GM19463 (cell line): ENCODE measurements at regions not wholly inside any gene's neighbourhood (a gene's known extent, or its start where the extent isn't known, plus 50 kb on each side); places are given as distances from the start of the nearest gene placed in this dataset.

ENCODE experiments used
- ATAC-seq: cut with Tn5 transposase; IDR thresholded peaks from one replicate; pipeline ENCODE4 v1.9.1; 2021; ENCODE audit warnings: mild to moderate bottlenecking, moderate library complexity; ENCODE audit not compliant: unreplicated experiment

DNA sequence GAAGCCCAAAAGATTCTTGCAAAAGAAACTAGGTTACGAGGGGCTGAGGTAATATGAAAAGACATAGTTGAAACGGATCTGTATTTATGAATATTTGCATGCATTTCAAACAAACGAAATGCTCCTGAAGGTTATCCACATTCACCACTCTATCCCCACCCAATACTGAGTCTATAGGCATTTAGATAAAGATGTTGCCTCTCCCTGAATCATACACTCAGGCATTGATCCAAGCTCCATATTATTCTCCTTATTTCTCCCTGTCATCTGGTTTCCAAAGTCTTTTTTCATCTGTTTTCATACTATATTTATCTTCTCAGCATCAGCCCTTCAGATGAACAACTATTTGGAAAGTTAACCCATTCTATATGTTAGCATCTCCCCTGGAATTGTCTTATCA, 492.5 kb upstream of the TGFBR2 start:
- no peak for ATAC-seq

DNA sequence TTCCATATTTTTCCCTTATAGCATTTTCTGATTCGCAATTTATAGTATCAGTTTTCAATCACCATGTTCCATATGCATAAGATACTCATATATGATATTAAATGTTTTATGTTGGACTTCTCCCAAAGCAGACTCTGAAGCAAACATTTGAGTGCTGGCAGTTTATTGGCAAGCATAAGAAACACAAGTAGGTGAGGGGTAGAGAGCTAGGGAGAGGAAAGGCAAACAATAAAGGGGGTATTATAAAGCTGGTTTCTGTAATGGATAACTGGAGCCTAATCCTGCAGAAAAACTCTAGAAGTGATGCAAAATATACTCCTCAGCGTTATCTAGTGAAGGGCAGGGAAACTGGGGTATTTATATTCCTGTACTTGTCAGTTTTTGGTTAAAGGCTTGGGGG, 491.5 kb upstream of the TGFBR2 start:
- ATAC-seq = no peak

DNA sequence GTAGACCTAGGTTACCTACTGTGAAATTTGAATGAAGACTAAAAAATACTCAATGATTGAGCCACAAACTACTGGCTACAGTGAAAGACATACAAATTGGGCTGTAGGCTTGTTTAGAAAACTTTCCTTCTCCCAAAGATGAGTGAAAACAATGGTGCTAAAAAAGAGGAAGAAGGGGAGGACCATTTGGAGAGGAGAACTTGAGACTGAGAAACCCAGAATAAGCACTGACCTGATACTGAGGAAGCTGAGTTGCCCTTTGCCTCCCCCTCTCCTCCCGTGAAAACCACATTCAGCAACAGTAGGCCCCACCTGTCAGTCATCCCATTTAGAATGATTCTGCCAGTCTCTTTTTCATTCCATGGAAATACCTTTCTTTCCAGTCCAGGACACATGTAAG, 484.0 kb upstream of the TGFBR2 start:
- ATAC-seq = no peak

DNA sequence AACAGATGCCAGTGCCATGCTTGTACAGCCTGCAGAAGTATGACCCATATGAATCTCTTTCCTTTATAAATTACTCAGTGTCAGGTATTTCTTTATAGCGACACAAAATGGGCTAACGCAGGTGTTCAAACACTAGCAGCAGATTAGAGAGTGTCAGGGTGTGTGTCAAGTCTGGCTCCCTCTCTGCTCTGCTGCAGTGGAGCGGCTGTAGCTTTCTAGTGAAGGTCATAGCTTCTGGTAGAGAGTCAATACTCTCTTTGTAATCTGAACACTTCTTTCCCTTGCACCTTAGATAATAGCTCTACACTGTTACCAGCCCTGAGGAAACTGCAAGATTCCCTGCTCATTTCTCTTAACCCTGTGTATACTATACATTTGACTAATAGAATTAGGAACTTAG, 483.2 kb upstream of the TGFBR2 start:
- ATAC-seq = no peak

DNA sequence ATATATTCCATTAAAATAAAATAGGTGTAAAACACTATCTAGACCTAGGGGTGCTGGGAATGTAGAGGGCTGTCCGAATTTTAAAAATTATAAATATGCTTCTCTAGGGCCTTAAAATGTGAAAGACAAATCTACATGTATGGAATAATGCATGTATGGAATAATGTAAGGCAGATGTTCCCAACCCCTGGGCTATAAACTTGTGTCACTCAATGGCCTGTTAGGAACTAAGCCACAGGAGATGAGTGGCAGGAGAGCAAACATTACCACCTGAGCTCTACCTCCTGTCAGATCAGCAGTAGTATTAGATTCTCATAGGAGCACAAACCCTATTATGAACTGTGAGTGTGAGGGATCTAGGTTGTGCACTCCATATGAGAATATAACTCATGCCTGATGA, 482.6 kb upstream of the TGFBR2 start:
- ATAC-seq = no peak

DNA sequence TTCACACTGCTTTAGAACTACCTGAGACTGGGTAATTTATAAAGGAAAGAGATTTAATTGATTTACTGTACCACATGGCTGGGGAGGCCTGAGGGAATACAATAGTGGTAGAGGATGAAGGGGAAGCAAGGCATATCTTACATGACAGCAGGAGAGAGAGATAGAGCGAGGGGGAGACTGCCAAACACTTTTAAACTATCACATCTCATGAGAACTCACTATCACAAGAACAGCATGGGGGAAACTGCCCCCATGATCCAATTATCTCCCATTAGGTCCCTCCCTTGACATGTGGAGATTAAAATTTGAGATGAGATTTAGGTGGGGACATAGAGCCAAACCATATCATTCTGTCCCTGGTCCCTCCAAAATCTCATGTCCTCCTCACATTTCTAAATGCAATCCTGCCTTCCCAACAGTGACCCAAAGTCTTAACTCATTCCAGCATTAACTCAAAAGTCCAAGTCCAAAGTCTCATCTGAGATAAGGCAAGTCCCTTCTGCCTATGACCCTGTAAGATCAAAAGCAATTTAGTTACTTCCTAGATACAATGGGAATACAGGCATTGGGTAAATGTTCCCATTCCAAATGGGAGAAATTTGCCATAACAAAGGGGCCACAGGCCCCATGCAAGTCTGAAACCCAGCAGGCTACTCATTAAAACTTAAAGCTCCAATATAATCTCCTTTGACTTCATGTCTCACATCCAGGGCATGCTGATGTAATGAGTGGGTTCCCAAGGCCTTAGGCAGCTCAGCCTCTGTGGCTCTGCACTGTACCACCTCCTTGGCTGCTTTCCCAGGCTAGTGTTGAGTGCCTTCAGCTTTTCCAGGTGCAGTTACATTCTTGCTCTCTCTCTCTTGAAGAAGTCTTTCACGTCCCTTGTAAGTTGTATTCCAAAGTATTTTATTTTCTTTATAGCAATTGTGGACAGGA, 481.7 kb upstream of the TGFBR2 start:
- ATAC-seq = no peak

DNA sequence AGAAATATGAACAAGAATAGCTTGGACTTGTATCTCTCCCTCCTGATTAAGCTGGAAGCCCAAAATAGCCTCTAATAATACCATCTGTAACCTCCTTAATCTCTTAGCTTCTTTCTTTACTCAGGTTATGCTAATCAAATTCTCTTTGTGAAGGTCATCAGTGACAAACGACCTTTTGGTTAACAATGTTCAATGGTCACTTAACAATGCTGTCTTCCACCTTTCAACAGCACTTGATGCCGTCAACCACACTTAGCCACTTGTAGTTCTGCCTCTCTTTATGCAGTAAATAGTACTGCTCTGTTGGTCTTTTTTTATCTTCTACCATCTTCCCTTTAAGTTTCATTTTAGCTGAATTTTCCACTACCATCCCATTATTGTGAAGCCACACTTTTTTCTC, 476.6 kb upstream of the TGFBR2 start:
- no peak for ATAC-seq

DNA sequence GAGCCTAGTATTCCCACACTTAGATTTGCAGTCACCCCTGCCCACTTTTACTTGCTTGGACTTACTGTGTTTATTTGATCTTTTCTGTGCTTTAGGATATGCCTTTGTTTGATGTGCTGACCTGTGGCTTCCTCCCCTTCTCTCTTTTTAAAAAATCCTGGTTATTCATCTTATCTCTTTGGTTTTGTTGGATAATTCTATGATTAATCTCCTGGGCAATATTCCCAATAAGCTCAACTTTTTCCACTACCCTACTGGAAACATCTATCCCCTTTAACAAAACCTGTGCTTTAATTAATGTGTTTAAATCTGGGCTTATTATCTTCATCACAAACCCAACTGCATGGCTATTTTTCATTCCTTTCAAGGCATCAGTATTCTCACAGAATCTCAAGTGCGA, 476.0 kb upstream of the TGFBR2 start:
- no peak for ATAC-seq

DNA sequence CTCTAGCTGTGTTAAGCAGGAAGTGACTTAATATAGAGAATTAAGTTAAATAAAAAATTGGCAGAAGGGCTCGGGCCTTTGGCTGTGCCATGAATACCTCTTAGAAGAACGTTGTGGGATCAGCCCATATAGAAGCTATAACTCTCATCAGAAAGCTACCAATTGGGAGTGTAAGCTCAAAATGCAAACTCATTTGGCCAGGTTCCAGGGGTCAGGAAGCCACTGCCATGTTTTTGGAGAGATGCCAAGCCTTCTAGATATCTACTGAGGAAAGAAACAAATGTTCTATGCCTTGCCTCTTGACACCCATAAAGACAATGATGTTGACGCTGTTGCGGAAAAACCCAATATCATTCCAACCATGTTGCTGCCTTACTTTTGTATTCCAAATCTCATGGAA, 475.2 kb upstream of the TGFBR2 start:
- no peak for ATAC-seq

DNA sequence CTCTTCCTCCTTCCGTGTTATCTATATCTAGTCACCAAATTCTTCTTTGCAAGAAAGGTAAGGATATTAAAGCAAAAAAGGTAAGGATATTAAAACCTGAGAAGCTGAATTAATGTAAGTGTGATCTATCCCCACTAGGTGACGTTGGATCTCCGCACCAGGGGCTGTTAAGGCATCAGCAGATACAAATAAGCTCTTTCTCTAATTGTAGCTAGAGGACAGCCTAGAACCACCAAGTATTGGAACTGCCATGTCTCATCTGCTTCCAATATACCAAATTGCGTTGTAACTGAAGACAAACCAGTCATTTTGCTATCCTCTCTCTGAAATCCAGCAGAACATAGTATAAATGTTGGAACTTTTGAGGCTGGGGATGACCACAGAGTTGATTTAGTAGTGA, 471.2 kb upstream of the TGFBR2 start:
- no peak for ATAC-seq

DNA sequence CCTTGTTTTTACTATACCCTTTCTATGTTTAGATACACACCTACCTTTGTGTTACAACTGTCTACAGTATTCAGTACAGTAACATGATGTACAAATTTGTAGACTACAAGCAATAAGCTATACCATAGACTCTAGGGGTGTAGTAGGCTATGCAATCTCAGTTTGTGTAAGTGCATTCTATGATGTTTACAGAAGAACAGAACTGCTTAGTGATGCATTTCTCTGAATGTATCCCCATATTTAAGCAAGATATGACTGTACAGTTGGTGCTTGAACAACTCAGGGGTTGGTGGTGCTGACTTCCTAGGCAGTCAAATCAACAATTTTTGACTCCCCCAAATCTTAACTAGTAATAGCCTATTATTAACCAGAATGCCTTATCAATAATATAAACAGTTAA, 467.1 kb upstream of the TGFBR2 start:
- ATAC-seq = no peak

DNA sequence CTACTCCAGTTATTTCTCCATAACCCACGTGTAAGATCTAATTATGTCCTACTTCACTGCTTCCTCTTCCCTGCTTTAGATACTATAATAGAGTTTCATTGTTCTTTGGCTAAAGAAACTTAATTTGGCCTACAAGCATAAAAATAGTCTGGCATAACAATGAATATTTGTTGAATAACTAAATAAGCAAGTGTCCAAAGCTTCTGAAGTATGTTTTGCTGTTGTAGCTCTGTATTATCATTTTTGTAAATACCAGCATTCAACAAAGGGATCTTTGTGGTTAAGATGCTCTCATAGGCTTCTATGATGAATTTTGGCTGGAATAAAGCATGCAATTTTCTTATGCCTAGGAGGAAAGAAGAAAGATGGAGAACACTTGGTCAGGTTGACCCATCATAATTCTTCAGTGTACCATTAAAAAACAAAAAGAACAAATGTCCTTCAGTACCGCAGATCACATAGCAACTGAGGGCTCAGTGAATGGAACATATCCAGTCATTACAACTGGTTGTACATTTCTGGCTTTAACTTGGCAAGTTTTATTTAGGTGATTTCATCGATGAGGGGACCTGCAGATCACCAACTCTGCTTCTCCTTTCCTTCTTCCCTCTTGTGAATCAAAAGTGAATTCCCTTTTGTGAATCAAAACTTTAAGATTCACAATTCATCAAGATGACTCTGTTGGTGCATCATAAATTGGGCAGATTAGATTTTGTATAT, 465.9 kb upstream of the TGFBR2 start:
- no peak for ATAC-seq

DNA sequence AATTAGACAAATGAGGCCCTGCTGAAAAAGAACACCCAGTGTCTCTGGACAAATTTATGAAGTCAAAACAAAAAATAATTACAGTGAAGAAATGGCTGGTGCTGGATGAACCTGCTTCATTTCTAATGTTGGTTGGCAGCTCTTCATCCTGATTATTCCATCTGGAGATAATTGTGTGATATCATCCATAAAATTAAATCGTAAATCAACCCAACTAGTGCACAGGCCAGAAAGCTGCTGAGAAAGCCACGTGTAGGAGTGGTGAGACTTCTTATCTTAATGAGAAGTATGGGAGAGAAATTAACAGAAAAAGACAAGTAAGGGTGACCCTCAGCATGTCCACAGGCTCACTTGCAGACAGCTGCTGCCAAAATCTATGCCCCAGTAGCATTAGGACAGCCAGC, 465.2 kb upstream of the TGFBR2 start:
- no peak for ATAC-seq

DNA sequence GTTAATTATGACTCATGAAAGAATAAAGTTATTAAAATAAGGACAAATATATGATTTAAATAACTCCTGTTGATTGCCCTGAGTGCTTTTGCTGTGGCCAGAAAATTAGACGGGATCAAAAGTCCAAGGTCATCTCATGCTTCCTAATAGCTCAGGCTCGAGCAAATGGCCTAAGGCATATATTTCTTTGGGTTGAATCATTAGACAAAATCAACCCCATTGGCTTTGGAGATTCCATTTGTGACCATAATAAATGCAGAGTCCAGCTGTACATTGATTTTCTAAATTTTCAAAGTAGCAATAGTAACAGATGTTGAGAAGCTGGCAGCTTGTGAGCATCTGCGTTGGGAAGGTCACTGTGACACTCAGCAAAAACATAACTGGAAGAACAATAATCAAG, 464.5 kb upstream of the TGFBR2 start:
- ATAC-seq = no peak

DNA sequence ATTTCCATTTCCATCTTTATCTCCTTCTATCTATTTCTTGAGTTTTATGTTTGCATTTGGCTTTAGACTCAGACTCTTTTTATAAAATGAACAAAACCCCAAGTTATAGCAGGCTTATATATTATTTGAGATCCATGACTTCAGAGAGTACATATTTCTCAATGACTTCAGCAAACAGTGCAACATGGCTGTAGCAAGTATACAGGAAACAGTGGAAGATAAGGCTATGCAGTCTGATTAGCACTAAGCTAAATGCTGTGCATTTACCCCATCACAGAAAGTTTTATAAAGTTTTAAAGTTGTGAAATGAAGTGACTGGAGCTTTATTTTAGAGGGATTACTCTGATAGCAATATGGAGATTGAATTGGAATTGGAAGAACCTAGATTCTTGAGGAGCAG, 463.5 kb upstream of the TGFBR2 start:
- ATAC-seq = no peak

DNA sequence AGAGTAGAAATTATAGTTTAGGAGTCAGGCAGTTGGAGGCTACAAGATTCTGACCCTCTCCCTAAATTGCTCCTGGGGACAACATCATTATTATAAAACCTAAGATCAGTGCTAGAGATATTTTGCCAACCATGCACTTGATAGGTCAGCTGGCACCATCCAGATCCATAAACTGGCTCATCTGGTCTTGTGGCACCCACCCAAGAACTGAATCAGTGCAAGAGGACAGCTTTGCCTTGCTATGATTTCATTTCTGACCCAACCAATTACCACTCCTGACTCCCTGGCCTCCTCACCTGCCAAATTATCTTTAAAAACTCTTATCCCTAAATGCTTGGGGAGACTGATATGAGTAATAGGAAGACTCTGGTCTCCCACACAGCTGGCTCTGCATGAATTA, 461.1 kb upstream of the TGFBR2 start:
- no peak for ATAC-seq

DNA sequence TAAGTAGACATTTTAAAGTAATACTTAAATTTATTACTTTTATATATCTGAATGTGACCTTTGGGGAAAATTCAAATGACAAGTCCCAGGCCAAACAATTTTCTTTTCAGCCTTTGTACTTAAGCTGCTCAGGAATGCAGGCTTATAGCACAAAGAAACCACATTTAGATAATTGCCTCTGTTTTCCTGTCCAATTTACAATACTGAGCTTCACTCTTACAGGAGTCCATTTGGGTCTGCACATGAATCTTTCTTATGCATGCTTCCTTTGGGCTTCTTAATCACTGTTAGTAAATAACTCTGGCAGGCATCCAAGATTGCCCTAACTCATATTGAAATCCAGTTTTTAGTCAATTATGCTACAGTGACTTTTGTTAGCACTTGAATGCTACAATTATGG, 459.4 kb upstream of the TGFBR2 start:
- ATAC-seq = no peak

DNA sequence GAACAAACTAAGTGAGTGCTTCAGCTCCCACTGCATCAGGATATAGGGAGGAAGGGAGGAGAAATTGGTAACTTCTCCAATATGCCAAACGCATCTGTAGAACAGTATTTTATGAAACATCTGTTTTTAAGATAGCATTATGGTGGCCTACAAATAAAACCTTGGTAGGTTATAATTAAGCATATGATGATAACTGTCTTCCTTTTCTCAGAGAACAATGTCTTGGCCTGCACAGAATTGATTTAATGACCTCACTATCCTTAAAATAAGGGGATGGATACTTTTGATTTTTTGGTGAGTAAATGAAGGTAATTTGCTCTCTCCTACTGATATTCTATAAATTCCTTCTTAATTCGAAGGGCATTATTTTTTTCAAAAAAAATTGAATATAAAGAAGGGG, 451.5 kb upstream of the TGFBR2 start:
- ATAC-seq = no peak

DNA sequence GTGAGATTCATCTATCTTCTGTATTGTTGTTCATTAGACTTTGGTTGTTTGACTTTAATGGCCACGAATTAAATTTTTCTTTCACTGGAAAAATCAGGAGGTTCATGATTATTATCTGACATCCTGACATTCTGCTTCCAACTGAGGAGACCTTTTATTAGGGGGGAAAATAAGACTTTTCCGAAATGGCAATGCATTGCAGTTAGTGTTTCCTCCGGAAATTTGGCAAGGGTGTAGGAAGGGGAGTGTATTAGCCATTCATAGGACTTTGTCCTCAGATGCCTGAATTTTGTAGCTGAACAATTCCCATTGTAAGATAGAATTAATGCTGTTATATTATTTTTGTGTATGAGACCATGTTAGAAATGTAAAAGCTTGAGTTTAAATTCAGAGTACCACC, 450.6 kb upstream of the TGFBR2 start:
- ATAC-seq = no peak

DNA sequence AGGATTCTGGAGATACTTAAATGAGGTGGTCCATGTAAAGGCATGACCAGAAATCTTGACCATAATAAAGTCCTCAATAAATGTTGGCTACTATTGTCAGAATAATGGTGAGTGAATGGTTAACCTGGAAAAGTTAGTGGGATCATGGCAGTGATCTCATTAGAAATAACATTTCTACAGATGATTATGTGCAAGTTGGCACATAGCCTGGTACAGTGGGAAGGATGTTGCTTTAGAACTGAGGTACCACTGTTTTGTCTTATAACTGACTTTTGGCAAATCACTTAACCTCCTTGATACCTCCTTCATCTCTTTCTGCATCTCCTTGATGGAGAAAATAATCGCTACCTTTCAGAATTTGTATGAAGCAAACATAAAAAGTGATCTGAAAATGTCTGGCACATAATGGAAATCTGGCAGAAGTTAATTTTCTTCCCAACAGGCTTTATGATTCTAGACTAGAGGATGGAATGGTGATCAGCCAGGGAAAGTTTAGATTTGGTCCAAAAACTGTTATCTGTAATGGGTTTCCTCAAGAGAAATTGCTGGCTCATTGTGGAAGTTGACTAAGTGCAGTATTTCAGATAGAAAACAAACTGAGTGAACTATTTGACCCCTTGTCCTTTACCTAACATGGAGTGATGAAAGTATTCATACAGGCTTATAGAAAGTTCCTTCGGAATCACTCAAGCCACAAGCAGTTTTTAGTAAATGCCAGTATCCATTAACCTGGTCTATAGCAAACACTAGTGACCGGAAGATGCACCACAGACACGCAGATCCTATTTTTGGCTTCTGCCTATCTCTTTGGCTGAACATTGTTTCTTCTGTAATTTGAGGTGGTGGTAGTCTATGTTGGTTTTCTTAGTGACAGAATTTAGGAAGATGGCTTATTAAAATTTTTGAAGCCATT, 449.6 kb upstream of the TGFBR2 start:
- ATAC-seq = no peak

DNA sequence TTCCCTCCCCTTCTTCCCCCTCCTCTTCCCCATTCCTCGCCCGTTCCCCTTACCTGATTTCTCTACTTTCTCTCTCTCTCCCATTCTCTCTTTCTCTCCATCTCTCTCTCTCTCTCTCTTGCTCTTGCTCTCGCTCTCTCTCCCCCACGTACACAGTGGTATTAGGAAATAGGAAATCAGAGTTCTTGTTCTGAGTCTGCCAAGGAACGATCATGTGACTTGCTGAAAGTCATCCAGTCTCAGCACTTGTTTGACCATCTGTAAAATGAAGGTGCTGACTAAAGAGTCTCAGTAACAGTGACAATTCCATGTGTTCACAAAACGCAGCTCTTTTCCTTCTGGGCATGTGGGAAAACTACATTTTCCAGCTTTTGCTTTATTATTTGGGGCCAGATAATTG, 445.0 kb upstream of the TGFBR2 start:
- ATAC-seq = no peak
